NT2/D1 (cell line): ENCODE measurements at regions not wholly inside any gene's neighbourhood (a gene's known extent, or its start where the extent isn't known, plus 50 kb on each side); places are given as distances from the start of the nearest gene placed in this dataset.

Experiments used
- YY1 ChIP-seq: IDR thresholded peaks from 2 replicates; pipeline ENCODE4 v1.6.1; 2011; ENCODE audit not compliant: insufficient read length, insufficient read depth
- ZNF274 ChIP-seq: IDR thresholded peaks from 2 replicates; pipeline ENCODE4 v1.6.1; 2011; ENCODE audit warnings: mild to moderate bottlenecking, low read depth, low read length

DNA sequence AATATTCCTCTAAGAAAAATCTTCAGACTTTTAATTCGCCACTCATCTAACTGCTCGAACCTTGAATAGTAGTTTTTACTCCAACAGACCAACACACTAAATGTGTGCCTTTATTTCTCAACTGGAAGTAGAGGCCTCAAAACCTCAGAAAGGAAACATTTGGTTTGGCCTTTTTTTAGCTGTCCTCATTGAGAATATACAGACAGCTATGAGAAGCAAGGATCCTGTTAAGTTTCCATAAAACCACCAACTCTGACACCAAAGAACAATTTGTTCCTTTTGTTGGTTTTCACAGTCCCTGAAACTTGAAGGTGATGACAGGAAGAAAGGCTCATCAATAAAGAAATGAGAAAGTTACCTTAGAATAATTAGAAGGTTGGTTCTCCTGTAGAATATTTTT is 199.2 kb upstream of the MEOX2 start:
- no peak for TF ChIP-seq ZNF274
- TF ChIP-seq YY1: no peak
